Brain pericyte (primary cell): ENCODE measurements at regions not wholly inside any gene's neighbourhood (a gene's known extent, or its start where the extent isn't known, plus 50 kb on each side); places are given as distances from the start of the nearest gene placed in this dataset.

Experiments used
- DNase-seq: peaks from one replicate; pipeline ENCODE4 v3.0.0-alpha.2; 2012; ENCODE audit warnings: low read depth, low spot score

- no peak for DNase-seq
These were observed 764.3 kb downstream of the MTRR start for GRCh38 chr5:8633259-8633658.

DNA sequence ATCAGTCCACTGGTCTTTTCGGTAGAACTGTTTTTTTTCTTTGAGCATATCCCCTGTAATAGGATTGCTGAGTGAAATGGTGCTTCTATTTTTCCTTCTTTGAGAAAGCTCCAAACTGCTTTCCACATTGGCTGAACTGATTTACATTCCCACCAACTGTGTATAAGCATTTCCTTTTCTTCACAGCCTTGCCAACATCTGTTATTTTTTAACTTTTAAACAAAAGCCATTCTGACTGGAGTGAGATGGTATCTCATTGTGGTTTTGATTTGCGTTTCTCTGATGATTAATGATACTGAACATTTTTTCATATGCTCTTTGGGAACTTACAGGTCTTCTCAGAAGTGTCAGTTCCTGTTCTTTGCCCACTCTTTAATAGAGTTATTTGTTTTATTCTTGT, 764.7 kb downstream of the MTRR start:
- DNase-seq: no peak

GRCh38 chr5:8634219-8634618, 765.3 kb downstream of the MTRR start:
- DNase-seq: no peak

GRCh38 chr5:8641786-8642505, 773.0 kb downstream of the MTRR start:
- no peak for DNase-seq

GRCh38 chr5:8644377-8644776, 775.4 kb downstream of the MTRR start:
- no peak for DNase-seq

- DNase-seq: no peak
These were observed 778.2 kb downstream of the MTRR start for GRCh38 chr5:8647111-8647510.

- no peak for DNase-seq
These were observed 781.2 kb downstream of the MTRR start for GRCh38 chr5:8650186-8650585.

DNA sequence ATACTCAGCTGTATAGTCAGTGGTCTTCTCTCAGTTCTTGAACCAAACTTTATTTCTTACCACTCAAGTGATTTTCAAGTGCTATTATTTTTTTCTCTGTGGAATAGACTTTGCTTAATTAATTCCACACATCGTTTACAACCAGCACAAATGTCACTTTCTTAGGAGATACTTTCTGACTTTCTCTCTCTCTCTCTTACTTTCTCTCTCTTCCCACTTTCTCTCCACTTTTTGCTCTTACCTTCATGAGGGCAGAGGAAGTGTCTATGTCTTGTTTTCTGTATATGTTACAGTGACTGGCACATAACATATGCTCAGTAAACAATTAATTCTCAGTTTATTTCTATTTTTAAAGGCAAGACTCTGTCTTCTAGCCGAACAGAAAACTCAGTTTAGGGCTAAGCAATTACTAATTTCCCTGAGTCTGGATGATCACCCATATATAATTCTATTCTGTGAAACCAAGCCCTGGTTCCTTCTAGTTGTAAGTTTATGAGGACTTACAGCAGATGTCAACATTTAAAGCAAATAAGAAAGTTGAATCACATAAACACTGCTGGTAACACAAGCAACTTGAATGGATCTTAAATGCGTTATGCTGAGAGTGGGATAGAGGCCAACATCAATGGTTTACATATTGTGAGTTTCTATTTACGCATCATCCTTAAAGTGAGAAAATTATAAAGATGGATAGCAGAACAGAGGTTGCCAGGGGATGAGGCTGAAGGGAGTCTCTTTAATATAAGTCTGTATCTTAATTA, 791.4 kb downstream of the MTRR start:
- no peak for DNase-seq

DNA sequence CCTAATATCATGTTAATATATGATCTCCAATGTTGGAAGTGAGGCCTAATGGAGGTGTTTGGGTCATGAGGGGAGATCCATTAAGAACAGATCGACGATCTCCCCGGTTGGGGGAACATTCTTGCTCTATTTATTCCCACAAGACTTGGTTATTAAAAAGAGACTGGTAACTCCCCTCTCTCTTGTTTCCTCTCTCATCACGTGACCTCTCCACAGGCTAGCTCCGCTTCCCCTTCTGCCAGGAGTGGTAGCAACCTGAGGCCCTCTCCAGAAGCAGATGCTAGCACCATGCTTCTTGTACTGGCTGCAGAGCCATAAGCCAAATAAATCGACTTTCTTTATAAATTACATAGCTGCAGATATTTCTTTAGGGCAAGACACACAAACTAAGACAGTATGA, 794.4 kb downstream of the MTRR start:
- no peak for DNase-seq

DNA sequence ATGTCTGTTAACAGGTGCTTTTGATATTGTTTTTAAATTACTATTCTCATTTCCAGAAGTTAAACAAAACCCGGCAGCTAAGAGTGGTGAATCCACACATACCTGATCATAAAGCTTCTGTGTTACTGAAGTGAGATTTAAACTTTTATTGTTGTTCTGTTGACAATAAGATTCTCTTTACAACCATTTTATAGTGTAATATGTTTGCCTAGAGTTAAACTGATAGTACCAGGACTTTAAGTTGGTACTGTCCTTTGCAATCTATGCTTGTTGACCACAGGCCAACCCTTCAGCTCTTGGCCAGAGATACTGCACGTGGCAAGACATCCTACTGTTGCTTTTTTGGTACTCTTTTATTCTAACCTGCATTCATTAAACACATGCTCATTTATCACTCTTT, 806.2 kb downstream of the MTRR start:
- DNase-seq: no peak

GRCh38 chr5:8676695-8677094, 807.7 kb downstream of the MTRR start:
- no peak for DNase-seq

DNA sequence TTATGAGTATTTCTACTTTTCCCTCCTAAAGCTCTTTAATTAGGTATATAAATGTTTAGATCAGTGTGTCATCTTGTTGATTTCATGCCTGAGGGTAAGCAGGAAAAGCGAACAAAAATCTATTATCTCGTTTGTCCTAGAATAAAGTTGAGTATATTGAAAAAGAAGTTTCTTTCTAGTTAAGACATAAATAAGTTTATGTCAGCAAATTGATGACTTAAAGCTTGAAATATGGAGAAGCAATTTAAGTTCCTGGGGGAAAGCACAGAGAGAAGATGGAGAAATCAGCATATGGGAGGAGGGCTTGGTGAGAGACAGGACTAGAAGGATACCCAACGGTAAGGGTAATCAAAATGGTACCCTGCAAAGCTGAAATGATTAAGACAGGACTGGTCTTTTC, 813.4 kb downstream of the MTRR start:
- no peak for DNase-seq

- no peak for DNase-seq
These were observed 814.5 kb downstream of the MTRR start for GRCh38 chr5:8683496-8683895.

DNA sequence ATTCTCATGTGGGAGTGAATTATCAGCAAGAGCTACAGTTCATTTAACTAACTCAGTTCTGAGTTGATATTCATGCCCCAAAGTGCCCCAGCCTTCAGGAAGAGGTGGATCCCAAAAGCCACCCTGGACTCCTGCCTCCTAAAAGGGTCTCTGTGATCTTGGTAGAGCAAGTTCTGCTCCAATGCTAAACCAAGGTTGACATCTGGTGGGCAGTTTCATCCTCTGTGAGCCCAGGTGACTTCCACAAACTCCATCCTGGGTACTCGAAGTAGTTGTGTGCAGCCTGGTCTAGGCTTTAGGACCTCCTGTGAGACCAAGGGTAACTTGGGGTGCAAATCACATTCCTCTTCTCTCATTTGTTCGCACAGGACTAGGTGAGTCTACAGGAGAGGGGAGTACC, 816.8 kb downstream of the MTRR start:
- DNase-seq: no peak

DNA sequence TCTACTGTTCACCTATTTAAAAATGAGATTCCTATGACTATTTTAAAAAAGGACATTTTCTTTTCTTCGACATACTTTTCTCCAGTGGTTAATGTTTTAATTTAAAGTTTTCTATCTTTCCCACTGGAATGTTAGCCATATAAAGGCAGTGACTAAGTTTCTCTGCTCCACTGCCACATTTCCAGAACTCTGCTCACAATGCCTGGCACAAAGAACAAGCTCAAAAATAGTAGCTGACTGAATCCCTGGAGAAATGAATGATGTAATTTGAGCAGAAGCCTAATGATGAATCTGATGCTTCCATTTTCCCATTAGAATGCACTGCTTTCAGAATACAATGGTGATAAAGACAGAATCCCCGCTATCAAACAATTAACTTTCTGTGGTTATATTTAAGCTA, 817.8 kb downstream of the MTRR start:
- DNase-seq: no peak

- DNase-seq: no peak
These were observed 820.8 kb downstream of the MTRR start for GRCh38 chr5:8689773-8690172.

GRCh38 chr5:8691221-8691620, 822.3 kb downstream of the MTRR start:
- DNase-seq: no peak

DNA sequence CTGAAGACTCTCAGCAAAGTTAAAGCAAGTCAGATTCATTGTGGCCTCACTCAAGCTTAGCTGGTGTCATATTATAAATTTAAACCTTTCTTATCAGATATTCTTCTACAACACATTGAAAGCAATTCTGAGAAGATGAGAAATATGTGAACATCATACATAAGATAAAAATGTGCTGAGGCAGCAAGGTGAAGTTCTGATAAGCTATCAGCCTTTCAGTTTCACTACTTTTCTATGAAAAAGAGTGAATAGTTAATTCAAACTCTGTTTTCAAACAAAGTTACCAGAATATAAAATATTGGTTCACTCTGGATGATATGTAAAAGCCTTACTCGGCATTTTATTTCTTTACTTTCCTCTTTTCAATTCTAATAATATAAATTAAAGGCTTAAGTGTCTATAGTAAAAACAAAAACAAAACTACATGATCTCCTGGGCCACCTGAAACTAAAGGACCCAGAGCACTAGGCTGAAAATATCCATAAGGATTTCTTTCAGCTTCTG, 824.4 kb downstream of the MTRR start:
- DNase-seq: no peak

- no peak for DNase-seq
These were observed 825.6 kb downstream of the MTRR start for GRCh38 chr5:8694545-8694944.

GRCh38 chr5:8695902-8696845, 827.2 kb downstream of the MTRR start:
- DNase-seq: no peak

DNA sequence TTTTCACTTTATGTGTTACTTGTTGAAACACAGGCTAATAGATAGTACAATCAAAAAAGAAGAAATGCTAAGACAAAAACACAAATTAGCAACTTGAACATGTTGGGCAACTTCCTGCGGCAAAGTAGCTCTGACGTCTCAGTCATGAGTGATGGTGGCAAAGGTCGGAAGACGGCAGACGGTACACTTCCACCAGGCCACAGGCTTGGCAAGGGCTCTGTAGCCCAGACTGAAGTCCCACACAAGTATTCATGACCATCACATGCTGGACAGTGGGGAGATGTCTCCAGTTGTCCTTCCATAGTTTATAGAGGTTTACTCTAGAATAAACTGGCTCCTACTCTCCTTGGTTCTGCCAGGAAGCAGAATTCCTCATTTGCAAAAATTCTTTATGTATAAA, 831.3 kb downstream of the MTRR start:
- DNase-seq: no peak

DNA sequence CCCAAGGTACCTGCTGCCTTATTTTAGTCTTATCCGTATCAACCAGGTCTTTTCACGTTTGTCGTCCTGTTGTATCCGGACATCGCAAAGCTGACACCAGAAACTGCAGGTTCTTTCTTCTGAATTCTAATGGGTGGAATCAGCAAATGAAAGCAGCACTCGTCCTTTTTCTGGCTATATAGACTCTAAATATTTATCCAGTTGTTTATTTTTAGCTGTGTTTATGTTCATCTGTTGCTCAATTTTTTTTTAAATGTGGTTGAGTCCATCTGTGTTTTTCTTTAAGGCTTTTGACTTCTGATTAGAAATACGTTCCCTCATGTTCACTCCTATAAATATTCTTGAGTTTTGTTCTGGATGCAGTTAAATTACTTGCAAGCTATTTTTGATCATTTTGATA, 831.7 kb downstream of the MTRR start:
- DNase-seq: no peak
